ENCODE measurements at regions not wholly inside any gene's neighbourhood (a gene's known extent, or its start where the extent isn't known, plus 50 kb on each side); places are given as distances from the start of the nearest gene placed in this dataset.

GRCh38 chr3:55177749-55178148, 249.9 kb upstream of the LRTM1 start:
- ATAC-seq (no peak), DNase-seq (no peak)
- no peaks in the 10 kb centered on the region for H3K4me1 ChIP-seq
- no peak overlapping the region for H3K27ac ChIP-seq
- H3K9me3 ChIP-seq, result no peaks in the 10 kb centered on the region
- no peak overlapping the region for H3K4me3 ChIP-seq
- H3K27me3 ChIP-seq, result no peaks in the 10 kb centered on the region
- no peak for TF ChIP-seq CTCF (IDR thresholded peaks at IDR 0.05)
- no peaks in the 10 kb centered on the region for H3K36me3 ChIP-seq
- intact Hi-C loops (cut with DNase I), result no loop called here

GRCh38 chr3:55175423-55175822, 247.6 kb upstream of the LRTM1 start:
- Histone ChIP-seq H3K36me3 (no peaks in the 10 kb centered on the region), H3K4me1 (no peaks in the 10 kb centered on the region), H3K27me3 (no peaks in the 10 kb centered on the region), H3K9me3 (no peaks in the 10 kb centered on the region), H3K27ac (no peak overlapping the region), H3K4me3 (no peak overlapping the region)
- TF ChIP-seq CTCF (IDR thresholded peaks at IDR 0.05), result no peak
- no peak for DNase-seq
- intact Hi-C loops (cut with DNase I), result no loop called here
- no peak for ATAC-seq

GRCh38 chr3:55174747-55175146, 246.9 kb upstream of the LRTM1 start:
- Histone ChIP-seq H3K27me3 (no peaks in the 10 kb centered on the region), H3K4me1 (no peaks in the 10 kb centered on the region), H3K9me3 (no peaks in the 10 kb centered on the region), H3K4me3 (no peak overlapping the region), H3K36me3 (no peaks in the 10 kb centered on the region), H3K27ac (no peak overlapping the region)
- TF ChIP-seq CTCF (IDR thresholded peaks at IDR 0.05), result no peak
- DNase-seq (no peak), ATAC-seq (no peak)
- intact Hi-C loops (cut with DNase I), result no loop called here

- DNase-seq, result no peak
- no peaks in the 10 kb centered on the region for H3K36me3 ChIP-seq
- ATAC-seq, result no peak
- H3K27ac ChIP-seq, result no peak overlapping the region
- no peaks in the 10 kb centered on the region for H3K27me3 ChIP-seq
- no peak overlapping the region for H3K4me3 ChIP-seq
- intact Hi-C loops (cut with DNase I), result no loop called here
- no peak for TF ChIP-seq CTCF (IDR thresholded peaks at IDR 0.05)
- no peaks in the 10 kb centered on the region for H3K9me3 ChIP-seq
- H3K4me1 ChIP-seq, result no peaks in the 10 kb centered on the region
These were observed 245.6 kb upstream of the LRTM1 start for GRCh38 chr3:55173504-55173903.

- no peaks in the 10 kb centered on the region for H3K36me3 ChIP-seq
- ATAC-seq (no peak), DNase-seq (no peak)
- intact Hi-C loops (cut with DNase I), result no loop called here
- TF ChIP-seq CTCF (IDR thresholded peaks at IDR 0.05), result no peak
- no peaks in the 10 kb centered on the region for H3K27me3 ChIP-seq
- no peaks in the 10 kb centered on the region for H3K4me1 ChIP-seq
- H3K9me3 ChIP-seq, result no peaks in the 10 kb centered on the region
- no peak overlapping the region for H3K27ac ChIP-seq
- H3K4me3 ChIP-seq, result no peak overlapping the region
These were observed 245.1 kb upstream of the LRTM1 start for GRCh38 chr3:55172913-55173312.
